MM.1S (cell line): ENCODE measurements at regions not wholly inside any gene's neighbourhood (a gene's known extent, or its start where the extent isn't known, plus 50 kb on each side); places are given as distances from the start of the nearest gene placed in this dataset.
"Not testable (repeated sequence)": the region's sequence is repeated elsewhere in the genome, so short reads cannot be mapped to it uniquely, and the experiment has no call there.

Source experiments
- DNase-seq: peaks from one replicate; pipeline ENCODE4 v3.0.0-alpha.2; 2015
- H2AFZ ChIP-seq: fragments of 300-600 bp; sonication (generic); 2 replicates; pipeline ENCODE4 v1.6.0; 2016; ENCODE audit warnings: antibody characterized with exemption, low read length
- H3F3A ChIP-seq: fragments of 300-600 bp; sonication (generic); 2 replicates; pipeline ENCODE4 v1.6.1; 2016; ENCODE audit warnings: mild to moderate bottlenecking, antibody characterized with exemption, low read length, moderate library complexity, mixed read lengths; ENCODE audit not compliant: insufficient read depth
- H3K27ac ChIP-seq: fragments of 300-600 bp; sonication (generic); 2 replicates; pipeline ENCODE4 v1.5.1; 2016; ENCODE audit warnings: mild to moderate bottlenecking, low read length
- H3K27me3 ChIP-seq: fragments of 300-600 bp; sonication (generic); replicated peaks from 2 replicates; pipeline ENCODE4 v1.6.0; 2016; ENCODE audit warnings: low read length; ENCODE audit not compliant: insufficient read depth
- H3K36me3 ChIP-seq: fragments of 300-600 bp; sonication (generic); replicated peaks from 2 replicates; pipeline ENCODE4 v1.6.1; 2016; ENCODE audit warnings: mild to moderate bottlenecking, low read length, mixed read lengths; ENCODE audit not compliant: insufficient read depth
- H3K4me1 ChIP-seq: fragments of 300-600 bp; sonication (generic); 2 replicates; pipeline ENCODE4 v1.6.1; 2016; ENCODE audit warnings: low read length, mixed read lengths
- H3K4me2 ChIP-seq: fragments of 300-600 bp; sonication (generic); 2 replicates; pipeline ENCODE4 v1.6.0; 2016; ENCODE audit warnings: low read depth, low read length
- H3K4me3 ChIP-seq: fragments of 300-600 bp; sonication (generic); 2 replicates; pipeline ENCODE4 v1.5.1; 2016; ENCODE audit warnings: low read length, mixed read lengths
- H3K79me2 ChIP-seq: fragments of 300-600 bp; sonication (generic); 2 replicates; pipeline ENCODE4 v1.6.1; 2016; ENCODE audit warnings: mixed run types, low read length, mixed read lengths
- H3K9ac ChIP-seq: fragments of 300-600 bp; sonication (generic); 2 replicates; pipeline ENCODE4 v1.6.1; 2016; ENCODE audit warnings: low read length, mixed read lengths
- H3K9me2 ChIP-seq: fragments of 300-600 bp; sonication (generic); replicated peaks from 2 replicates; pipeline ENCODE4 v1.6.1; 2016; ENCODE audit warnings: mild to moderate bottlenecking, low read length, mixed read lengths; ENCODE audit not compliant: insufficient read depth
- H3K9me3 ChIP-seq: fragments of 300-600 bp; sonication (generic); replicated peaks from 2 replicates; pipeline ENCODE4 v1.6.1; 2016; ENCODE audit warnings: mild to moderate bottlenecking, low read length, mixed read lengths; ENCODE audit not compliant: insufficient read depth
- H4K20me1 ChIP-seq: fragments of 300-600 bp; sonication (generic); 2 replicates; pipeline ENCODE4 v1.6.1; 2016; ENCODE audit warnings: mild to moderate bottlenecking, low read length, moderate library complexity, mixed read lengths; ENCODE audit not compliant: insufficient read depth
- CTCF ChIP-seq: fragments of 300-600 bp; sonication (generic); IDR thresholded peaks from 2 replicates; pipeline ENCODE4 v1.5.1; 2016; ENCODE audit warnings: antibody characterized with exemption, low read length, mixed read lengths
- EZH2 ChIP-seq: fragments of 300-600 bp; sonication (generic); optimal IDR thresholded peaks from 2 replicates; pipeline ENCODE3; 2017; ENCODE audit warnings: low read depth, mild to moderate bottlenecking, antibody characterized with exemption, low read length, mixed read lengths
- EZH2phosphoT487 ChIP-seq: fragments of 300-600 bp; sonication (generic); IDR thresholded peaks from 2 replicates; pipeline ENCODE4 v1.6.1; 2018; ENCODE audit warnings: antibody characterized with exemption, low read length

GRCh38 chr10:44752451-44753441 lies 158.4 kb upstream of the TMEM72 start:
- TF ChIP-seq EZH2phosphoT487, result no peak
- no peak for TF ChIP-seq CTCF
- no peak for TF ChIP-seq EZH2
- no peak for DNase-seq

GRCh38 chr10:44754355-44754754 lies 156.8 kb upstream of the TMEM72 start:
- not testable (repeated sequence) for H3K9me2 ChIP-seq, H3K27me3 ChIP-seq

More at GRCh38 chr10:44752451-44753441, 158.4 kb upstream of the TMEM72 start:
- H3K9me3 ChIP-seq, result no peaks in the 10 kb centered on the region
- H3F3A ChIP-seq, result no peaks in the 10 kb centered on the region
- no peak overlapping the region for H3K9ac ChIP-seq
- H4K20me1 ChIP-seq, result no peaks in the 10 kb centered on the region
- no peak overlapping the region for H3K4me2 ChIP-seq
- no peak overlapping the region for H3K4me3 ChIP-seq
- no peak overlapping the region for H3K27ac ChIP-seq
- no peaks in the 10 kb centered on the region for H3K27me3 ChIP-seq
- no peak overlapping the region for H2AFZ ChIP-seq
- no peaks in the 10 kb centered on the region for H3K4me1 ChIP-seq
- no peaks in the 10 kb centered on the region for H3K9me2 ChIP-seq
- no peaks in the 10 kb centered on the region for H3K79me2 ChIP-seq
- H3K36me3 ChIP-seq, result no peaks in the 10 kb centered on the region

GRCh38 chr10:44755481-44755880 lies 155.7 kb upstream of the TMEM72 start:
- Histone ChIP-seq H3K4me1 (no peaks in the 10 kb centered on the region), H3K9ac (no peak overlapping the region), H3K9me2 (no peaks in the 10 kb centered on the region), H4K20me1 (no peaks in the 10 kb centered on the region), H3K27ac (no peak overlapping the region), H3K27me3 (no peaks in the 10 kb centered on the region), H3K36me3 (no peaks in the 10 kb centered on the region), H3K9me3 (no peaks in the 10 kb centered on the region), H3K4me3 (no peak overlapping the region), H3F3A (no peaks in the 10 kb centered on the region), H3K79me2 (no peaks in the 10 kb centered on the region), H3K4me2 (no peak overlapping the region), H2AFZ (no peak overlapping the region)
- DNase-seq, result no peak
- TF ChIP-seq CTCF, result no peak
- TF ChIP-seq EZH2, result no peak
- TF ChIP-seq EZH2phosphoT487, result no peak

More at GRCh38 chr10:44754355-44754754, 156.8 kb upstream of the TMEM72 start:
- not testable (repeated sequence) for DNase-seq, H3K27ac ChIP-seq, H3K9ac ChIP-seq, H3K4me1 ChIP-seq, H4K20me1 ChIP-seq, H3K9me3 ChIP-seq, H3F3A ChIP-seq, H3K4me3 ChIP-seq, H3K36me3 ChIP-seq, H3K4me2 ChIP-seq, H2AFZ ChIP-seq, H3K79me2 ChIP-seq

- Histone ChIP-seq H3K9me2 (no peaks in the 10 kb centered on the region), H3K4me1 (no peaks in the 10 kb centered on the region), H3K36me3 (no peaks in the 10 kb centered on the region), H3K79me2 (no peaks in the 10 kb centered on the region), H4K20me1 (no peaks in the 10 kb centered on the region), H3K4me2 (no peak overlapping the region), H3K4me3 (no peak overlapping the region), H3K9me3 (no peaks in the 10 kb centered on the region), H2AFZ (no peak overlapping the region), H3K27me3 (no peaks in the 10 kb centered on the region), H3K9ac (no peak overlapping the region), H3K27ac (no peak overlapping the region), H3F3A (no peaks in the 10 kb centered on the region)
- TF ChIP-seq EZH2phosphoT487 (no peak), CTCF (no peak), EZH2 (no peak)
- no peak for DNase-seq
These were observed 154.9 kb upstream of the TMEM72 start for GRCh38 chr10:44756216-44756615.
